ENCODE measurements at regions not wholly inside any gene's neighbourhood (a gene's known extent, or its start where the extent isn't known, plus 50 kb on each side); places are given as distances from the start of the nearest gene placed in this dataset.

DNA sequence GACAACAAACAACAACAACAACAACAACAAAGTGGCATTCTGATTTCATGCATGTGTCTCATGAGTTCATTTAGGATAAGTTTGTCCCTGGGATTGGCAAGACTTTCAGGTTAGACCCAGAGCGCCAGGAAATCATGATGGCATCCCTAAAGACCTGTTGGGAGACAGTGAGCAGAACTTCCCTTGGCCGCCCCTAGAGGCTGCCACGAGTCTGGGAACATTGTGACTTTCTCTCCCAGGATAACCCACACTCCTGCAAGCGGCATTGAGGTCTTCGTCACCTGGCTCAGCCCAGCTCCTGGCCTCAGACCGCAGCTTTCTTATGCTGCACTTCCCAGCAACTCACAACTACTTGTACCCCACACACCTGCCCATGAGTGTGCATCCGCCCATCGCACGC is 80.5 kb upstream of the RNF32 start:
- Histone ChIP-seq H2AFZ (ENCODE audit: low read length) (no peak overlapping the region), H3K4me1 (ENCODE audit: control insufficient read depth, extremely low read depth, insufficient read depth, low read length) (no peaks in the 10 kb centered on the region), H3K9ac (ENCODE audit: insufficient read depth, low read length) (no peak overlapping the region), H3K4me3 (replicated peaks in 1 of 4; ENCODE audit: control extremely low read depth in 1 of 4, insufficient read depth in 1 of 4, low read depth in 3 of 4, low read length in 4 of 4) (no peak overlapping the region), H3K36me3 (ENCODE audit: control insufficient read depth, insufficient read depth, low read length) (no peaks in the 10 kb centered on the region), H3K79me2 (ENCODE audit: control insufficient read depth, insufficient read depth, low read length) (no peaks in the 10 kb centered on the region), H3K27ac (ENCODE audit: insufficient read depth, low read length) (no peak overlapping the region), H4K20me1 (ENCODE audit: control insufficient read depth, extremely low read depth, insufficient read depth, low read length) (no peaks in the 10 kb centered on the region), H3K27me3 (ENCODE audit: control insufficient read depth, insufficient read depth, low read length) (no peaks in the 10 kb centered on the region), H3K4me2 (ENCODE audit: extremely low read depth, insufficient read depth, low read length) (no peak overlapping the region), H3K9me3 (ENCODE audit: control insufficient read depth, insufficient read depth, low read depth, low read length) (no peaks in the 10 kb centered on the region)
- DNase-seq (ENCODE audit: low read depth in 2 of 2): no peak
- no peak for TF ChIP-seq EZH2 (IDR thresholded peaks at IDR 0.05; ENCODE audit: low read length, missing control alignments)
- TF ChIP-seq, protein P1, sequence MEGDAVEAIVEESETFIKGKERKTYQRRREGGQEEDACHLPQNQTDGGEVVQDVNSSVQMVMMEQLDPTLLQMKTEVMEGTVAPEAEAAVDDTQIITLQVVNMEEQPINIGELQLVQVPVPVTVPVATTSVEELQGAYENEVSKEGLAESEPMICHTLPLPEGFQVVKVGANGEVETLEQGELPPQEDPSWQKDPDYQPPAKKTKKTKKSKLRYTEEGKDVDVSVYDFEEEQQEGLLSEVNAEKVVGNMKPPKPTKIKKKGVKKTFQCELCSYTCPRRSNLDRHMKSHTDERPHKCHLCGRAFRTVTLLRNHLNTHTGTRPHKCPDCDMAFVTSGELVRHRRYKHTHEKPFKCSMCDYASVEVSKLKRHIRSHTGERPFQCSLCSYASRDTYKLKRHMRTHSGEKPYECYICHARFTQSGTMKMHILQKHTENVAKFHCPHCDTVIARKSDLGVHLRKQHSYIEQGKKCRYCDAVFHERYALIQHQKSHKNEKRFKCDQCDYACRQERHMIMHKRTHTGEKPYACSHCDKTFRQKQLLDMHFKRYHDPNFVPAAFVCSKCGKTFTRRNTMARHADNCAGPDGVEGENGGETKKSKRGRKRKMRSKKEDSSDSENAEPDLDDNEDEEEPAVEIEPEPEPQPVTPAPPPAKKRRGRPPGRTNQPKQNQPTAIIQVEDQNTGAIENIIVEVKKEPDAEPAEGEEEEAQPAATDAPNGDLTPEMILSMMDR (conservative IDR thresholded peaks at IDR 0.05 in 1 of 2, IDR thresholded peaks at IDR 0.05 in 1 of 2; ENCODE audit: low read depth in 1 of 2, low read length in 2 of 2): no peak

DNA sequence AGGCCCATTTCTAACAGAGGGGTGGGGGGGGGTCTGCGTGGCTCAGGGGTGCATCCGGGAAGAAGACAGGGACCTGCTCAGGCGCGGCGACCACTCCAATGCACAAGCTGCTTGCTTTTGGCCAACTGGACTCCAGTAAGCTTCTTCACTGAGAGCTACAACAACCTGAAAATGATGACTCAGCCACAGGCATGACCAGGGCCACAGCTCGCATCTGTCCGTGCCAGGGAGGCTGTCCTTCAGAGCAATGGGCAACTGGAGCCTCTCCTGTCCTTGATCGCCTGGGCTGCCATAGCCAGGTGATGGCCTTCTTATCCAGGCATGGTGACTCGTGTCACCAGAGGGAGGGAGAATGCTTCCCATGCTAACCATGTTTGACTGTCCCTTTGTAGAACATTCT is 81.6 kb upstream of the RNF32 start:
- no peaks in the 10 kb centered on the region for H3K79me2 ChIP-seq (ENCODE audit: control insufficient read depth, insufficient read depth, low read length)
- H3K27ac ChIP-seq (ENCODE audit: insufficient read depth, low read length): no peak overlapping the region
- peak in 1 of 2 donors; percentile 20 for DNase-seq (ENCODE audit: low read depth in 2 of 2)
- H3K9ac ChIP-seq (ENCODE audit: insufficient read depth, low read length): no peak overlapping the region
- H3K36me3 ChIP-seq (ENCODE audit: control insufficient read depth, insufficient read depth, low read length): no peaks in the 10 kb centered on the region
- TF ChIP-seq, protein P1 (conservative IDR thresholded peaks at IDR 0.05 in 1 of 2, IDR thresholded peaks at IDR 0.05 in 1 of 2; ENCODE audit: low read depth in 1 of 2, low read length in 2 of 2): no peak
- no peak for TF ChIP-seq EZH2 (IDR thresholded peaks at IDR 0.05; ENCODE audit: low read length, missing control alignments)
- no peak overlapping the region for H3K4me2 ChIP-seq (ENCODE audit: extremely low read depth, insufficient read depth, low read length)
- H4K20me1 ChIP-seq (ENCODE audit: control insufficient read depth, extremely low read depth, insufficient read depth, low read length): no peaks in the 10 kb centered on the region
- H3K4me1 ChIP-seq (ENCODE audit: control insufficient read depth, extremely low read depth, insufficient read depth, low read length): no peaks in the 10 kb centered on the region
- no peaks in the 10 kb centered on the region for H3K9me3 ChIP-seq (ENCODE audit: control insufficient read depth, insufficient read depth, low read depth, low read length)
- H2AFZ ChIP-seq (ENCODE audit: low read length): no peak overlapping the region
- no peak overlapping the region for H3K4me3 ChIP-seq (replicated peaks in 1 of 4; ENCODE audit: control extremely low read depth in 1 of 4, insufficient read depth in 1 of 4, low read depth in 3 of 4, low read length in 4 of 4)
- no peaks in the 10 kb centered on the region for H3K27me3 ChIP-seq (ENCODE audit: control insufficient read depth, insufficient read depth, low read length)

DNA sequence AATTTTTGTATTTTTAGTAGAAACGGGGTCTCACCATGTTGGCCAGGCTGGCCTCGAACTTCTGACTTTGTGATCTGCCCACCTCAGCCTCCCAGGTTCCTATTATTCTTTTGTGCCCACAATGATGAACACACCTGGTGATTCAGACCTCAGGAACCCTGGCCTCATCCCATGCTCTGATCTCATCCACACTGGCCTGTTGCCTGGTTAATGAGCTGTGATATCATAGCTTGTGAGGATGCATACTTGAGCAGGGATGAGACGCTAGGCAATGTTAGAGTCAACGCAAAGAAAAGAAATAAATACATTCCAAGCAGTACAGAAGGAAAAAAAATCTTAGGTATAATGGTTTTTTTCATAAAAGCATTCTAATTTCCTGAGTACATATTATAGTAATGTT is 82.4 kb upstream of the RNF32 start:
- no peaks in the 10 kb centered on the region for H3K79me2 ChIP-seq (ENCODE audit: control insufficient read depth, insufficient read depth, low read length)
- H3K4me3 ChIP-seq (replicated peaks in 1 of 4; ENCODE audit: control extremely low read depth in 1 of 4, insufficient read depth in 1 of 4, low read depth in 3 of 4, low read length in 4 of 4): no peak overlapping the region
- H3K4me1 ChIP-seq (ENCODE audit: control insufficient read depth, extremely low read depth, insufficient read depth, low read length): no peaks in the 10 kb centered on the region
- H3K27me3 ChIP-seq (ENCODE audit: control insufficient read depth, insufficient read depth, low read length): no peaks in the 10 kb centered on the region
- H3K36me3 ChIP-seq (ENCODE audit: control insufficient read depth, insufficient read depth, low read length): no peaks in the 10 kb centered on the region
- peak; percentile 21 to 91 for DNase-seq (ENCODE audit: low read depth in 2 of 2)
- H3K9ac ChIP-seq (ENCODE audit: insufficient read depth, low read length): no peak overlapping the region
- TF ChIP-seq, protein P1 (conservative IDR thresholded peaks at IDR 0.05 in 1 of 2, IDR thresholded peaks at IDR 0.05 in 1 of 2; ENCODE audit: low read depth in 1 of 2, low read length in 2 of 2): no peak
- no peak for TF ChIP-seq EZH2 (IDR thresholded peaks at IDR 0.05; ENCODE audit: low read length, missing control alignments)
- no peak overlapping the region for H2AFZ ChIP-seq (ENCODE audit: low read length)
- no peak overlapping the region for H3K27ac ChIP-seq (ENCODE audit: insufficient read depth, low read length)
- H3K4me2 ChIP-seq (ENCODE audit: extremely low read depth, insufficient read depth, low read length): no peak overlapping the region
- no peaks in the 10 kb centered on the region for H3K9me3 ChIP-seq (ENCODE audit: control insufficient read depth, insufficient read depth, low read depth, low read length)
- no peaks in the 10 kb centered on the region for H4K20me1 ChIP-seq (ENCODE audit: control insufficient read depth, extremely low read depth, insufficient read depth, low read length)
